SK-N-SH (cell line): ENCODE measurements at regions not wholly inside any gene's neighbourhood (a gene's known extent, or its start where the extent isn't known, plus 50 kb on each side); places are given as distances from the start of the nearest gene placed in this dataset.

Source experiments
- CTCF ChIP-seq: fragments of 200-600 bp; sonication (generic); IDR thresholded peaks from 2 replicates; pipeline ENCODE4 v1.6.1; 2017; ENCODE audit warnings: antibody characterized with exemption, mild to moderate bottlenecking, moderate library complexity
- FOXJ3 ChIP-seq: sonication (generic); formaldehyde crosslinking; IDR thresholded peaks from 2 replicates; pipeline ENCODE4 v1.5.1; 2020; ENCODE audit warnings: mild to moderate bottlenecking, missing genetic modification reagents
- MAX ChIP-seq: IDR thresholded peaks from 2 replicates; pipeline ENCODE4 v1.4.0; 2012; ENCODE audit warnings: low read depth
- RAD21 ChIP-seq: IDR thresholded peaks from 2 replicates; pipeline ENCODE4 v1.6.1; 2012; ENCODE audit warnings: mild to moderate bottlenecking, low read length
- RFX5 ChIP-seq: IDR thresholded peaks from 2 replicates; pipeline ENCODE4 v1.6.1; 2012; ENCODE audit warnings: mild to moderate bottlenecking, improper control_type of control experiment, low read length
- TAF1 ChIP-seq: IDR thresholded peaks from 2 replicates; pipeline ENCODE4 v1.6.1; 2012; ENCODE audit warnings: low read depth, mild to moderate bottlenecking, low read length, moderate library complexity, borderline replicate concordance
- TCF12 ChIP-seq: IDR thresholded peaks from 2 replicates; pipeline ENCODE4 v1.4.0; 2012

DNA sequence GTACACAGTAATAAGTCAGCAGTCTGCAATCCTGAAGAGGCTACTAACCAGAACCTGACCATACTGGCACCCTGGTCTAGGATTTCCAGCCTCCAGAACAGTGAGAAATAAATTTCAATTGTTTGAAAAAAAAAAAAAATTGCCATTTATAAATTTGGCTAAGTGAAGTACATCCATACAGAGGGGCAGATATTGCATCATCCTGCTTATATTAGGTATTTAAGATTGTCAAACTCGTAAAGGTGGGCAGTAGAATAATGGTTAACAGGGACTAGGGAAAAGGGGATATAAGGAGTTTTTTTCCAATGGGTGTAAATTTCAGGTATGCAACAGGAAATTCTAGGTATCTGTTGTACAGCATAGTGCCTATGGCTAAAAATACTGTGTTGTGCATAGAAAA is 1250.9 kb downstream of the BRINP3 start:
- TF ChIP-seq CTCF (no peak), RFX5 (no peak), TCF12 (no peak), RAD21 (no peak), TAF1 (no peak), MAX (no peak), FOXJ3 (CRISPR knock-in tag) (no peak)
